ENCODE measurements at regions not wholly inside any gene's neighbourhood (a gene's known extent, or its start where the extent isn't known, plus 50 kb on each side); places are given as distances from the start of the nearest gene placed in this dataset.

GRCh38 chr13:58134525-58134924, 503.0 kb downstream of the PCDH17 start:
- Histone ChIP-seq H2AFZ (ENCODE audit: low read length) (no peak overlapping the region), H3K4me3 (ENCODE audit: low read length) (no peak overlapping the region), H3K9me3 (ENCODE audit: low read length) (no peaks in the 10 kb centered on the region), H3K27me3 (ENCODE audit: low read length) (no peaks in the 10 kb centered on the region), H3K9ac (ENCODE audit: low read length) (no peak overlapping the region), H4K20me1 (ENCODE audit: low read length) (no peaks in the 10 kb centered on the region), H3F3A (ENCODE audit: low read length, unreplicated experiment) (no peaks in the 10 kb centered on the region), H3K27ac (ENCODE audit: low read length) (no peak overlapping the region), H3K79me2 (ENCODE audit: low read length) (no peaks in the 10 kb centered on the region), H3K9me2 (replicated peaks; ENCODE audit: low read length) (no peaks in the 10 kb centered on the region), H3K36me3 (ENCODE audit: low read depth, low read length) (no peaks in the 10 kb centered on the region), H3K4me2 (ENCODE audit: low read length) (no peak overlapping the region), H3K4me1 (ENCODE audit: insufficient read depth, low read length) (no peaks in the 10 kb centered on the region)
- BruUV-seq (replicated peaks) = no TSS peak
- CTCF ChIA-PET = no interaction called here
- TF ChIP-seq, protein P1, sequence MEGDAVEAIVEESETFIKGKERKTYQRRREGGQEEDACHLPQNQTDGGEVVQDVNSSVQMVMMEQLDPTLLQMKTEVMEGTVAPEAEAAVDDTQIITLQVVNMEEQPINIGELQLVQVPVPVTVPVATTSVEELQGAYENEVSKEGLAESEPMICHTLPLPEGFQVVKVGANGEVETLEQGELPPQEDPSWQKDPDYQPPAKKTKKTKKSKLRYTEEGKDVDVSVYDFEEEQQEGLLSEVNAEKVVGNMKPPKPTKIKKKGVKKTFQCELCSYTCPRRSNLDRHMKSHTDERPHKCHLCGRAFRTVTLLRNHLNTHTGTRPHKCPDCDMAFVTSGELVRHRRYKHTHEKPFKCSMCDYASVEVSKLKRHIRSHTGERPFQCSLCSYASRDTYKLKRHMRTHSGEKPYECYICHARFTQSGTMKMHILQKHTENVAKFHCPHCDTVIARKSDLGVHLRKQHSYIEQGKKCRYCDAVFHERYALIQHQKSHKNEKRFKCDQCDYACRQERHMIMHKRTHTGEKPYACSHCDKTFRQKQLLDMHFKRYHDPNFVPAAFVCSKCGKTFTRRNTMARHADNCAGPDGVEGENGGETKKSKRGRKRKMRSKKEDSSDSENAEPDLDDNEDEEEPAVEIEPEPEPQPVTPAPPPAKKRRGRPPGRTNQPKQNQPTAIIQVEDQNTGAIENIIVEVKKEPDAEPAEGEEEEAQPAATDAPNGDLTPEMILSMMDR (conservative IDR thresholded peaks at IDR 0.05; ENCODE audit: low read depth, low read length) = no peak
- TF ChIP-seq EZH2 (IDR thresholded peaks at IDR 0.05; ENCODE audit: low read length, unreplicated experiment) (no peak), EZH2phosphoT487 (IDR thresholded peaks at IDR 0.05; ENCODE audit: borderline replicate concordance, low read length) (no peak)
- intact Hi-C loops (cut with micrococcal nuclease) = no loop called here
- no peak for ATAC-seq
- POLR2A ChIA-PET (ENCODE audit: unreplicated experiment) = no interaction called here
- DNase-seq = no peak

GRCh38 chr13:58142952-58143351, 511.4 kb downstream of the PCDH17 start:
- intact Hi-C loops (cut with micrococcal nuclease) = no loop called here
- no peaks in the 10 kb centered on the region for H3K9me2 ChIP-seq (replicated peaks; ENCODE audit: low read length)
- no peaks in the 10 kb centered on the region for H3K9me3 ChIP-seq (ENCODE audit: low read length)
- H2AFZ ChIP-seq (ENCODE audit: low read length) = no peak overlapping the region
- no peaks in the 10 kb centered on the region for H4K20me1 ChIP-seq (ENCODE audit: low read length)
- H3K9ac ChIP-seq (ENCODE audit: low read length) = no peak overlapping the region
- H3K4me3 ChIP-seq (ENCODE audit: low read length) = no peak overlapping the region
- H3K4me2 ChIP-seq (ENCODE audit: low read length) = no peak overlapping the region
- ATAC-seq (no peak), DNase-seq (no peak)
- H3K4me1 ChIP-seq (ENCODE audit: insufficient read depth, low read length) = no peaks in the 10 kb centered on the region
- H3K79me2 ChIP-seq (ENCODE audit: low read length) = no peaks in the 10 kb centered on the region
- POLR2A ChIA-PET (ENCODE audit: unreplicated experiment) = no interaction called here
- BruUV-seq (replicated peaks) = no TSS peak
- TF ChIP-seq EZH2 (IDR thresholded peaks at IDR 0.05; ENCODE audit: low read length, unreplicated experiment) = no peak
- TF ChIP-seq, protein P1 (conservative IDR thresholded peaks at IDR 0.05; ENCODE audit: low read depth, low read length) = no peak
- TF ChIP-seq EZH2phosphoT487 (IDR thresholded peaks at IDR 0.05; ENCODE audit: borderline replicate concordance, low read length) = no peak
- H3K27ac ChIP-seq (ENCODE audit: low read length) = no peak overlapping the region
- H3K27me3 ChIP-seq (ENCODE audit: low read length) = no peaks in the 10 kb centered on the region
- H3F3A ChIP-seq (ENCODE audit: low read length, unreplicated experiment) = no peaks in the 10 kb centered on the region
- H3K36me3 ChIP-seq (ENCODE audit: low read depth, low read length) = no peaks in the 10 kb centered on the region
- CTCF ChIA-PET = no interaction called here

DNA sequence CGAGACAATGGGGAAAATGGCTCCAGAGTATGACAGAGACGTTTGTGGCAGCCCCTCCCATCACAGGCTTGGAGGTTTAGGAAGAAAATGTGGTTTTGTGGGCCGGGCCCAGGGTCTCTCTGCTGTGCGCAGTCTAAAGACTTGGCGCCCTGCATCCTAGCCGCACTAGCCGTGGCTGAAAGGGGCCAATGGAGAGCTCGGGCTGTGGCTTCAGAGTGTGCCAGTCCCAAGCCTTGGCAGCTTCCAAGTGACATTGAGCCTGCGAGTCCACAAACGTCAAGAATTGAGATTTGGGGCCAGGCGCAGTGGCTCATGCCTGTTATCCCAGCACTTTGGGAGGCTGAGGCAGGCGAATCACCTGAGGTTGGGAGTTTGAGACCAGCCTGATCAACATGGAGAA, 513.1 kb downstream of the PCDH17 start:
- Histone ChIP-seq H3F3A (ENCODE audit: low read length, unreplicated experiment) (no peaks in the 10 kb centered on the region), H4K20me1 (ENCODE audit: low read length) (no peaks in the 10 kb centered on the region), H3K27me3 (ENCODE audit: low read length) (no peaks in the 10 kb centered on the region), H2AFZ (ENCODE audit: low read length) (no peak overlapping the region), H3K4me2 (ENCODE audit: low read length) (no peak overlapping the region), H3K79me2 (ENCODE audit: low read length) (no peaks in the 10 kb centered on the region), H3K27ac (ENCODE audit: low read length) (no peak overlapping the region), H3K4me1 (ENCODE audit: insufficient read depth, low read length) (no peaks in the 10 kb centered on the region), H3K9ac (ENCODE audit: low read length) (no peak overlapping the region), H3K9me2 (replicated peaks; ENCODE audit: low read length) (no peaks in the 10 kb centered on the region), H3K9me3 (ENCODE audit: low read length) (no peaks in the 10 kb centered on the region), H3K36me3 (ENCODE audit: low read depth, low read length) (no peaks in the 10 kb centered on the region), H3K4me3 (ENCODE audit: low read length) (no peak overlapping the region)
- no TSS peak for BruUV-seq (replicated peaks)
- ChIA-PET POLR2A (ENCODE audit: unreplicated experiment) (no interaction called here), CTCF (no interaction called here)
- intact Hi-C loops (cut with micrococcal nuclease) = no loop called here
- TF ChIP-seq EZH2 (IDR thresholded peaks at IDR 0.05; ENCODE audit: low read length, unreplicated experiment) = no peak
- no peak for TF ChIP-seq EZH2phosphoT487 (IDR thresholded peaks at IDR 0.05; ENCODE audit: borderline replicate concordance, low read length)
- TF ChIP-seq, protein P1 (conservative IDR thresholded peaks at IDR 0.05; ENCODE audit: low read depth, low read length) = no peak
- DNase-seq = no peak
- no peak for ATAC-seq
